SK-N-SH (cell line): ENCODE measurements at regions not wholly inside any gene's neighbourhood (a gene's known extent, or its start where the extent isn't known, plus 50 kb on each side); places are given as distances from the start of the nearest gene placed in this dataset.

ENCODE experiments used
- CHD2 ChIP-seq: fragments of 150-350 bp; IDR thresholded peaks from 2 replicates; pipeline ENCODE4 v1.6.1; 2018; ENCODE audit warnings: low read length; ENCODE audit not compliant: partially characterized antibody
- EP300 ChIP-seq, 2 experiments: IDR thresholded peaks; 2 replicates each; pipeline versions ENCODE4 v1.4.0 to v1.6.1; 2012; ENCODE audit warnings: borderline replicate concordance in 1 of 2, low read depth in 1 of 2, low read length in 1 of 2
- FOXM1 ChIP-seq: IDR thresholded peaks from 2 replicates; pipeline ENCODE4 v1.4.0; 2012; ENCODE audit warnings: low read depth, mild to moderate bottlenecking
- GABPA ChIP-seq: IDR thresholded peaks from 2 replicates; pipeline ENCODE4 v1.4.0; 2012; ENCODE audit warnings: low read depth, mild to moderate bottlenecking
- NFIC ChIP-seq: IDR thresholded peaks from 2 replicates; pipeline ENCODE4 v1.4.0; 2012; ENCODE audit warnings: borderline replicate concordance
- SIN3A ChIP-seq: IDR thresholded peaks from 2 replicates; pipeline ENCODE4 v1.6.1; 2012; ENCODE audit warnings: low read depth, mild to moderate bottlenecking, low read length, moderate library complexity, borderline replicate concordance
- SMC3 ChIP-seq: IDR thresholded peaks from 2 replicates; pipeline ENCODE4 v1.6.1; 2012; ENCODE audit warnings: low read depth, low read length, improper control_type of control experiment
- TAF1 ChIP-seq: IDR thresholded peaks from 2 replicates; pipeline ENCODE4 v1.6.1; 2012; ENCODE audit warnings: low read depth, mild to moderate bottlenecking, low read length, moderate library complexity, borderline replicate concordance
- TEAD4 ChIP-seq: IDR thresholded peaks from 2 replicates; pipeline ENCODE4 v1.4.0; 2012; ENCODE audit warnings: mild to moderate bottlenecking, borderline replicate concordance; ENCODE audit not compliant: insufficient read depth
- TF ChIP-seq, protein P1 (sequence below): fragments of 200-600 bp; sonication (generic); IDR thresholded peaks from 2 replicates; pipeline ENCODE4 v1.6.1; 2017; ENCODE audit warnings: antibody characterized with exemption, mild to moderate bottlenecking, moderate library complexity
- TF ChIP-seq, protein P2 (sequence below): IDR thresholded peaks from 2 replicates; pipeline ENCODE4 v1.4.0; 2012; ENCODE audit warnings: low read depth, borderline replicate concordance
- TF ChIP-seq, protein P3 (sequence below): fragments of 150-350 bp; IDR thresholded peaks from 2 replicates; pipeline ENCODE4 v1.6.1; 2017; ENCODE audit warnings: antibody characterized with exemption, low read length, low read depth, borderline replicate concordance
- TF ChIP-seq, protein P4 (sequence below): fragments of 150-350 bp; IDR thresholded peaks from 2 replicates; pipeline ENCODE4 v1.6.1; 2016; ENCODE audit warnings: mild to moderate bottlenecking, low read depth, low read length
- TF ChIP-seq, protein P5 (sequence below): IDR thresholded peaks from 2 replicates; pipeline ENCODE4 v1.6.1; 2012; ENCODE audit warnings: mild to moderate bottlenecking, low read depth, low read length, moderate library complexity

DNA sequence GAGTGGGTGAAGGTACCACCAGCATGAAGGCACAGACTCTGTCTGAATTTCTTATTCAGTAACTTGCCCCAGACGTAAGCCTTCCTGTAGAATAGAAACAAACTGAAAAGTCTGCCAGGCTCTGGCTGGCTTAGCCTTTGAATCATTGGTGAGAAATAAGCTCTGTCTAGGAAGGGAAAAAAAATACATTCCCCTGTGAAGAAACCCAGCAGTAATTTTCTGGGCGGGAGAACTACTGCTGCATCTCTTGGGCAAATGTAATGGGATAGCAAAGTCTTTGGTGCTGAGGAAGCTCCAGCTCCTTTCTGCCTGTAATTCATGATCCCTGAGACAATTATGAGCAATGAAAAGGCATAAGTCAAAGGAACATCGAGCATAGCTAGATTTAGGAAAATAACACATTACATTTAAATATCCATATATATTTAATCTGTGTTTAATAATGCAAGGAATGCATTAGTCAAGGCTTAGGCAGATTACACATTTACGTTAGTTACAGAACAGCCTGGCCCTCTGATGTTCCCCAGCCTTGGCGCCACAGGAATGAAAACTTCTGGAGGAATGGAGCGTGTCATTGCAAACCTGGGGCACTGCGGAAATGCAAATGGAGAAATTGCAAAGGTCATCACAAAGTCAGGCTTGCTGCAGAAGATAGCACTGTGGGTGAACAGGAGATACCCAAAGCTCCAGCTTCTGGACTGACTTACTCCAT lies 216.3 kb upstream of the CAMK1G start:
- TF ChIP-seq, protein P1, sequence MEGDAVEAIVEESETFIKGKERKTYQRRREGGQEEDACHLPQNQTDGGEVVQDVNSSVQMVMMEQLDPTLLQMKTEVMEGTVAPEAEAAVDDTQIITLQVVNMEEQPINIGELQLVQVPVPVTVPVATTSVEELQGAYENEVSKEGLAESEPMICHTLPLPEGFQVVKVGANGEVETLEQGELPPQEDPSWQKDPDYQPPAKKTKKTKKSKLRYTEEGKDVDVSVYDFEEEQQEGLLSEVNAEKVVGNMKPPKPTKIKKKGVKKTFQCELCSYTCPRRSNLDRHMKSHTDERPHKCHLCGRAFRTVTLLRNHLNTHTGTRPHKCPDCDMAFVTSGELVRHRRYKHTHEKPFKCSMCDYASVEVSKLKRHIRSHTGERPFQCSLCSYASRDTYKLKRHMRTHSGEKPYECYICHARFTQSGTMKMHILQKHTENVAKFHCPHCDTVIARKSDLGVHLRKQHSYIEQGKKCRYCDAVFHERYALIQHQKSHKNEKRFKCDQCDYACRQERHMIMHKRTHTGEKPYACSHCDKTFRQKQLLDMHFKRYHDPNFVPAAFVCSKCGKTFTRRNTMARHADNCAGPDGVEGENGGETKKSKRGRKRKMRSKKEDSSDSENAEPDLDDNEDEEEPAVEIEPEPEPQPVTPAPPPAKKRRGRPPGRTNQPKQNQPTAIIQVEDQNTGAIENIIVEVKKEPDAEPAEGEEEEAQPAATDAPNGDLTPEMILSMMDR: no peak
- TF ChIP-seq SMC3 (no peak), NFIC (no peak; the same call in 1 of the 2 replicates), TEAD4 (peak; percentile 18; the same call in 1 of the 2 replicates), EP300 (IDR thresholded peaks at IDR 0.05; ENCODE audit: borderline replicate concordance in 1 of 2, low read depth in 1 of 2, low read length in 1 of 2) (peak in 1 of 2 experiments; percentile 67; a peak in 1 of 4 replicates), FOXM1 (no peak), SIN3A (no peak), TAF1 (no peak), CHD2 (no peak), GABPA (no peak)
- TF ChIP-seq, protein P2, sequence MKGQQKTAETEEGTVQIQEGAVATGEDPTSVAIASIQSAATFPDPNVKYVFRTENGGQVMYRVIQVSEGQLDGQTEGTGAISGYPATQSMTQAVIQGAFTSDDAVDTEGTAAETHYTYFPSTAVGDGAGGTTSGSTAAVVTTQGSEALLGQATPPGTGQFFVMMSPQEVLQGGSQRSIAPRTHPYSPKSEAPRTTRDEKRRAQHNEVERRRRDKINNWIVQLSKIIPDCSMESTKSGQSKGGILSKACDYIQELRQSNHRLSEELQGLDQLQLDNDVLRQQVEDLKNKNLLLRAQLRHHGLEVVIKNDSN: no peak
- TF ChIP-seq, protein P3, sequence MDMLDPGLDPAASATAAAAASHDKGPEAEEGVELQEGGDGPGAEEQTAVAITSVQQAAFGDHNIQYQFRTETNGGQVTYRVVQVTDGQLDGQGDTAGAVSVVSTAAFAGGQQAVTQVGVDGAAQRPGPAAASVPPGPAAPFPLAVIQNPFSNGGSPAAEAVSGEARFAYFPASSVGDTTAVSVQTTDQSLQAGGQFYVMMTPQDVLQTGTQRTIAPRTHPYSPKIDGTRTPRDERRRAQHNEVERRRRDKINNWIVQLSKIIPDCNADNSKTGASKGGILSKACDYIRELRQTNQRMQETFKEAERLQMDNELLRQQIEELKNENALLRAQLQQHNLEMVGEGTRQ: no peak
- TF ChIP-seq, protein P4, sequence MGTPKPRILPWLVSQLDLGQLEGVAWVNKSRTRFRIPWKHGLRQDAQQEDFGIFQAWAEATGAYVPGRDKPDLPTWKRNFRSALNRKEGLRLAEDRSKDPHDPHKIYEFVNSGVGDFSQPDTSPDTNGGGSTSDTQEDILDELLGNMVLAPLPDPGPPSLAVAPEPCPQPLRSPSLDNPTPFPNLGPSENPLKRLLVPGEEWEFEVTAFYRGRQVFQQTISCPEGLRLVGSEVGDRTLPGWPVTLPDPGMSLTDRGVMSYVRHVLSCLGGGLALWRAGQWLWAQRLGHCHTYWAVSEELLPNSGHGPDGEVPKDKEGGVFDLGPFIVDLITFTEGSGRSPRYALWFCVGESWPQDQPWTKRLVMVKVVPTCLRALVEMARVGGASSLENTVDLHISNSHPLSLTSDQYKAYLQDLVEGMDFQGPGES: no peak
- TF ChIP-seq, protein P5, sequence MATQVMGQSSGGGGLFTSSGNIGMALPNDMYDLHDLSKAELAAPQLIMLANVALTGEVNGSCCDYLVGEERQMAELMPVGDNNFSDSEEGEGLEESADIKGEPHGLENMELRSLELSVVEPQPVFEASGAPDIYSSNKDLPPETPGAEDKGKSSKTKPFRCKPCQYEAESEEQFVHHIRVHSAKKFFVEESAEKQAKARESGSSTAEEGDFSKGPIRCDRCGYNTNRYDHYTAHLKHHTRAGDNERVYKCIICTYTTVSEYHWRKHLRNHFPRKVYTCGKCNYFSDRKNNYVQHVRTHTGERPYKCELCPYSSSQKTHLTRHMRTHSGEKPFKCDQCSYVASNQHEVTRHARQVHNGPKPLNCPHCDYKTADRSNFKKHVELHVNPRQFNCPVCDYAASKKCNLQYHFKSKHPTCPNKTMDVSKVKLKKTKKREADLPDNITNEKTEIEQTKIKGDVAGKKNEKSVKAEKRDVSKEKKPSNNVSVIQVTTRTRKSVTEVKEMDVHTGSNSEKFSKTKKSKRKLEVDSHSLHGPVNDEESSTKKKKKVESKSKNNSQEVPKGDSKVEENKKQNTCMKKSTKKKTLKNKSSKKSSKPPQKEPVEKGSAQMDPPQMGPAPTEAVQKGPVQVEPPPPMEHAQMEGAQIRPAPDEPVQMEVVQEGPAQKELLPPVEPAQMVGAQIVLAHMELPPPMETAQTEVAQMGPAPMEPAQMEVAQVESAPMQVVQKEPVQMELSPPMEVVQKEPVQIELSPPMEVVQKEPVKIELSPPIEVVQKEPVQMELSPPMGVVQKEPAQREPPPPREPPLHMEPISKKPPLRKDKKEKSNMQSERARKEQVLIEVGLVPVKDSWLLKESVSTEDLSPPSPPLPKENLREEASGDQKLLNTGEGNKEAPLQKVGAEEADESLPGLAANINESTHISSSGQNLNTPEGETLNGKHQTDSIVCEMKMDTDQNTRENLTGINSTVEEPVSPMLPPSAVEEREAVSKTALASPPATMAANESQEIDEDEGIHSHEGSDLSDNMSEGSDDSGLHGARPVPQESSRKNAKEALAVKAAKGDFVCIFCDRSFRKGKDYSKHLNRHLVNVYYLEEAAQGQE: no peak
